Esophagus (tissue), 2 donors: ENCODE measurements at regions not wholly inside any gene's neighbourhood (a gene's known extent, or its start where the extent isn't known, plus 50 kb on each side); places are given as distances from the start of the nearest gene placed in this dataset.
"Not testable (repeated sequence)": the region's sequence is repeated elsewhere in the genome, so short reads cannot be mapped to it uniquely, and the experiment has no call there.

Source experiments
- H3K27ac ChIP-seq, 2 donors: one replicate each; pipeline ENCODE4 v1.5.1; 2013; ENCODE audit warnings: low read depth in 2 of 2, mild to moderate bottlenecking in 2 of 2, inconsistent platforms in 1 of 2, low read length in 1 of 2, moderate library complexity in 1 of 2
- H3K27me3 ChIP-seq, 2 donors: one replicate each; pipeline ENCODE4 v1.6.1; 2013; ENCODE audit warnings: low read length in 2 of 2, control low read depth in 1 of 2, mild to moderate bottlenecking in 1 of 2; ENCODE audit not compliant: insufficient read depth in 2 of 2, control insufficient read depth in 1 of 2
- H3K36me3 ChIP-seq, 2 donors: one replicate each; pipeline ENCODE4 v1.6.1; 2013; ENCODE audit warnings: low read length in 1 of 2; ENCODE audit not compliant: control insufficient read depth in 2 of 2, insufficient read depth in 2 of 2
- H3K4me1 ChIP-seq, 2 donors: one replicate each; pipeline ENCODE4 v1.6.1; 2013; ENCODE audit warnings: low read length in 1 of 2; ENCODE audit not compliant: control insufficient read depth in 2 of 2, insufficient read depth in 2 of 2
- H3K4me3 ChIP-seq, 2 donors: one replicate each; pipeline ENCODE4 v1.5.1; 2013; ENCODE audit warnings: low read length in 2 of 2, mild to moderate bottlenecking in 2 of 2, low read depth in 1 of 2, moderate library complexity in 1 of 2
- H3K9me3 ChIP-seq, 2 donors: one replicate each; pipeline ENCODE4 v1.6.1; 2013; ENCODE audit warnings: mild to moderate bottlenecking in 2 of 2, low read depth in 1 of 2, low read length in 1 of 2, moderate library complexity in 1 of 2; ENCODE audit not compliant: control insufficient read depth in 2 of 2, insufficient read depth in 1 of 2
- WGBS, 2 donors: extraction: QIAGEN DNeasy Blood & Tissue Kit; methylation state at CpG; one replicate each; pipeline ENCODE4 v1.1.7; 2013; 5-methylcytosine and 5-hydroxymethylcytosine counted together
- donor health status: healthy with polysubstance abuse.
- donor health status: Bipolar disorder and iron deficiency.

- WGBS, 2 donors, result 85 to 91% methylated on average over 2 of the region's 2 CpGs
- Histone ChIP-seq H3K27ac (no peak overlapping the region), H3K27me3 (no peaks in the 10 kb centered on the region), H3K9me3 (no peaks in the 10 kb centered on the region), H3K4me1 (no peaks in the 10 kb centered on the region), H3K36me3 (no peaks in the 10 kb centered on the region), H3K4me3 (no peak overlapping the region)
Observed at GRCh38 chr16:61471023-61471422, 565.2 kb downstream of the CDH8 start.

- 68 to 83% methylated on average over 3 of the region's 3 CpGs for WGBS, 2 donors
- Histone ChIP-seq H3K4me1 (no peaks in the 10 kb centered on the region), H3K27ac (no peak overlapping the region), H3K27me3 (no peaks in the 10 kb centered on the region), H3K4me3 (no peak overlapping the region), H3K9me3 (no peaks in the 10 kb centered on the region), H3K36me3 (no peaks in the 10 kb centered on the region)
Observed at GRCh38 chr16:61465285-61465684, 571.0 kb downstream of the CDH8 start.

GRCh38 chr16:61460020-61460419, 576.2 kb downstream of the CDH8 start:
- 67 to 71% methylated on average over 3 of the region's 3 CpGs for WGBS, 2 donors
- H3K27ac ChIP-seq, result no peak overlapping the region
- H3K4me1 ChIP-seq, result no peaks in the 10 kb centered on the region
- no peak overlapping the region for H3K4me3 ChIP-seq
- H3K9me3 ChIP-seq, result peaks cover 2 to 8% of the 10 kb centered on the region in 2 donors
- H3K36me3 ChIP-seq, result no peaks in the 10 kb centered on the region
- no peaks in the 10 kb centered on the region for H3K27me3 ChIP-seq

GRCh38 chr16:61435346-61435745, 600.9 kb downstream of the CDH8 start:
- WGBS, 2 donors, result 46 to 49% methylated on average over 2 of the region's 2 CpGs

GRCh38 chr16:61432421-61432820, 603.8 kb downstream of the CDH8 start:
- Histone ChIP-seq H3K9me3 (no peaks in the 10 kb centered on the region), H3K4me1 (no peaks in the 10 kb centered on the region), H3K27ac (no peak overlapping the region), H3K36me3 (no peaks in the 10 kb centered on the region), H3K4me3 (no peak overlapping the region), H3K27me3 (no peaks in the 10 kb centered on the region)
- 45 to 48% methylated on average over 4 of the region's 4 CpGs for WGBS, 2 donors

More at GRCh38 chr16:61435346-61435745, 600.9 kb downstream of the CDH8 start:
- Histone ChIP-seq H3K4me1 (no peaks in the 10 kb centered on the region), H3K4me3 (no peak overlapping the region), H3K36me3 (no peaks in the 10 kb centered on the region), H3K9me3 (no peaks in the 10 kb centered on the region), H3K27ac (no peak overlapping the region), H3K27me3 (no peaks in the 10 kb centered on the region)

- no peaks in the 10 kb centered on the region for H3K27me3 ChIP-seq
- no peaks in the 10 kb centered on the region for H3K9me3 ChIP-seq
- H3K4me3 ChIP-seq, result no peak overlapping the region
- H3K27ac ChIP-seq, result no peak overlapping the region
- H3K4me1 ChIP-seq, result no peaks in the 10 kb centered on the region
- no peaks in the 10 kb centered on the region for H3K36me3 ChIP-seq
- WGBS, 2 donors, result 87 to 88% methylated on average over 4 of the region's 4 CpGs
Observed at GRCh38 chr16:61421111-61421510, 615.1 kb downstream of the CDH8 start.

- Histone ChIP-seq H3K4me1 (no peaks in the 10 kb centered on the region), H3K9me3 (no peaks in the 10 kb centered on the region), H3K4me3 (no peak overlapping the region), H3K36me3 (no peaks in the 10 kb centered on the region), H3K27ac (no peak overlapping the region), H3K27me3 (no peaks in the 10 kb centered on the region)
- 41 to 50% methylated on average over 2 of the region's 2 CpGs for WGBS, 2 donors
Observed at GRCh38 chr16:61419791-61420190, 616.4 kb downstream of the CDH8 start.

- H3K4me3 ChIP-seq, H3K36me3 ChIP-seq, H3K4me1 ChIP-seq, H3K9me3 ChIP-seq, H3K27me3 ChIP-seq, H3K27ac ChIP-seq: not testable (repeated sequence)
Observed at GRCh38 chr16:61418802-61419201, 617.4 kb downstream of the CDH8 start.

- H3K36me3 ChIP-seq, result no peaks in the 10 kb centered on the region
- H3K4me1 ChIP-seq, result no peaks in the 10 kb centered on the region
- no peaks in the 10 kb centered on the region for H3K9me3 ChIP-seq
- H3K27ac ChIP-seq, result no peak overlapping the region
- H3K27me3 ChIP-seq, result no peaks in the 10 kb centered on the region
- 69 to 71% methylated on average over 3 of the region's 3 CpGs for WGBS, 2 donors
- H3K4me3 ChIP-seq, result no peak overlapping the region
Observed at GRCh38 chr16:61415126-61415525, 621.1 kb downstream of the CDH8 start.

GRCh38 chr16:61413021-61413420, 623.2 kb downstream of the CDH8 start:
- Histone ChIP-seq H3K36me3 (no peaks in the 10 kb centered on the region), H3K4me3 (no peak overlapping the region), H3K27me3 (no peaks in the 10 kb centered on the region), H3K27ac (no peak overlapping the region), H3K4me1 (no peaks in the 10 kb centered on the region), H3K9me3 (no peaks in the 10 kb centered on the region)
- 45 to 57% methylated on average over 5 of the region's 5 CpGs for WGBS, 2 donors
